ENCODE measurements at regions not wholly inside any gene's neighbourhood (a gene's known extent, or its start where the extent isn't known, plus 50 kb on each side); places are given as distances from the start of the nearest gene placed in this dataset.
"Not testable (repeated sequence)": the region's sequence is repeated elsewhere in the genome, so short reads cannot be mapped to it uniquely, and the experiment has no call there.

DNA sequence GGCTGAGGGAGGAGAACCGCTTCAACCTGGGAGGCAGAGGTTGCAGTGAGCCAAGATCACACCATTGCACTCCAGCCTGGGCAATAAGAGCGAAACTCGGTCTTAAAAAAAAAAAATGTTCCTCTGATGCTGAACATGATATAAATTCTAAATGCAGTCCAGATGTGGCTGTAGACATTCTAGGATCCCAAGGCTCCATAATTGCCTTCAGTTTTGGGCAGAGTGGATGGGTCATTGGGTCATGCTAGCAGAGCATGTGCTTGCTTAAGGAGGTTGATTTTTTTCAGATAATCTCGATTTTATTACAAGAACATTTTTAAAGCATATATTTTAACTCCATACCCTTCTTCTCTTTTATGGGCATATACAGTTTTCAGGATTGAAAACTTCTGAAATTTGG lies 112.0 kb downstream of the UTRN start:
- no peak for DNase-seq

DNA sequence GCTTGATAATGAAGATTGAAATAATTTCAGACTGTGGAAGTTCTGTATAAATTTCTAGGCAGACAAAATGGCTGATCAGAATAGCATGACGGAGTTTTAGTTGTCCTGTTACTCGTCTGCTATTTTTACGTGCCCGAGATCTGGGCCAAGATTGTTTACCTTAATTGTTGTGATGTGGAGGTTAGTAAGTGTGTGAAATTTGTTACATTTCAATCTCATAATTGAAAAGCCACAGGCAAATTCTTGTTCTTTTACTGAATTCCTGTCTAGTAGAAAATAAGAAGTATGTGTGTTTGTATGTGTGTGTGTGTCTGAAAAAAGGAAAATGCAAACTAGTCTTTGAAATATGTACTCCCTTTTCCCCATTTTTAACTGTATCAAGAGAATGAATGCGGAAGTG lies 115.2 kb downstream of the UTRN start:
- DNase-seq = no peak

DNA sequence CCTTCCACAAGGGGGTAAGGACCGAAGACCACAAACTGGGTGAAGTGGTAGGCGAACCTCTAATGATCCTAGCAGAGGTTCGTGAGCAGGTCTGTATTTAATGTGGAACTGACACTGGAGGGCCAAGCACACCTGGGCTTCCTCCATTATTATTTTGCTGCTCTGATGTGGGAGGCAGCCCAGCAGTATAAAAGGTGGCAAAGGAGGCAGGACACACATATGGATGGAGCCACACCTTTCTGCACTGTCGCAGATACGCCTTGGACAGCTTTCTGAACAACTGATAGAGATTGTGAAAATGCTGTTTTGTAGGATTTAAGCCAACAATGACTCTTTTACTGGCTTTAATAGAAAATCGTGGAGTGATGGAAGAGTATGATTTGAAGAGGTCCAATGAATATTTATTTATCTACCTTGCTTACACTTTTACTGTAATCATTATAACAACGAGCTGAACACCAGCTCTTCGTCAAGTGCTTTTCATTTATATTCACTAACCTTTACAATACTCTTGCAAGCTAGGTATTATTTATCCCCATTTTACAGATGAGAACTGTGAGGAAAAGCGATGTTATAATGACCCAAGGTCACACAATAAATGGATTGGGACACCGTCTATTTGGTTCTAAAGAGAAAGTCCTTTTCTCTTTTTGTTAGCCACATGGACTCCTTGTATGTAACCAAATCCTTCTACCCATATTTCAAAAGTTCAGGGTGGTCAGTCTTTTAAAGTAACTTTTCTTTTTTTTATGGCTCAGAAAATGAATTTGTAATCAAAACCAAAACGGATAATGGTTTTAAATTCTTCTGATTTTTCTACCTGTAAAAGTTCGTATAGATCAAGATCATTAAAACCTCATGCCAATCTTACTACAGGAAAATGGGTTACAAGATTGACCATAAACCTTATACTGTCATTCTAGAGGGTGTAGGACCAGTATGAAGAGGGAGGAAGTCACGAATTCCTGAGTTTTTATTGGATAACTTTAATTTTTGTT lies 116.9 kb downstream of the UTRN start:
- DNase-seq = no peak

DNA sequence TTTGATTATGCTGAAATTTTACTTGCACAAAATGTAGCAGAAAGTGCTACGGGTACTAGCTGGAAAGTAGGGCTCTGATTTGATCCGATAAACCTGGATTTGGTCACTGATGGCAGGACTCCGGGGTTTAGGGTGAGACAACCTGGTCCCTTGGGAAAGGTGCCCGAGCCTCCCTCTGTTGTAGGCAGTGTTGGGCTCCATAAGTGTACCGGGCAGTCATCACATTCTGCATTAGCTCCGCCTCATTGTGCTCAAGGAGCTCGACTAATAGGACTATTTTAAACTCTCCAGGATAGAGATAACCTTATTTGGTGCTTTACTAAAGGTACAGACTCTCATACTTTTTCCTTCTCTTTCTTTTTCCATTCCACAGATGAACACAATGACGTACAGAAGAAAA lies 117.6 kb downstream of the UTRN start:
- DNase-seq = no peak

DNA sequence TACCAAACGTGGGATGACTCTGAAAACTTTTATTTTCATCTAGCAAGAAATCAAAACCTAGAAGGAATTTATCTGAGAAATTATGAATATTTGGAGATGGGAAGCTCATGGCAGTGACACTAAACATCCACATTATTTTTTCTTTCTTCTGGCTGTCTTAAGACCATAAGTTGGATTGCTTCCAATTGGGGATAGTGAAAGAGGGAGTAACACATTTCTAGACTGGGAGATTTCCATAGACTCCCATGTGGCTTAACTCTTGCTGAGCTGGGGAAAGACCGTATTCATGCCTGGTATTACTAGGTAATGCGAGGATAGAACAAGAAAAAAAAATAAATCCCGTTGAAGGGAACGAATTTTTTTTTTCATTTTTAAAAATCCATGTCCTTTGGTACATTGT lies 120.0 kb downstream of the UTRN start:
- no peak for DNase-seq

DNA sequence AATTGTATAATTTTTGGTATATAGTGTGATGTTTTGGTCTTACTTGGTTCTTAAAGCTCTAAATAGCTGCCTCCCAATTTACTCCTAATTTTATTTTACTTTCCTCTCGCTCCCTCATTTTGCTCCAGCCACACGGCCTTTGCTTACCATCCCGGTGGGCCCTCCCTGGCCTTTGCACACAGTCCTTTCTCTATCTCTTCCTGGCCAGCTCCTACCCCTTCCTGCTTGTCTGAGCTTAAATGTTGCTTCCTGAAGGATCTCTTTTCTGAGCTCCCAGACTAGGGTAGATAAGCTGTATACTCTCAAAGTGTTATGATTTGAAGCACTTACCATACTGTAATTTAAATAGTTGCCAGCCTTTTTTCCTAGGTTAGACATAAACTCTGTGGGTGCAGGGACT lies 121.7 kb downstream of the UTRN start:
- DNase-seq = no peak

DNA sequence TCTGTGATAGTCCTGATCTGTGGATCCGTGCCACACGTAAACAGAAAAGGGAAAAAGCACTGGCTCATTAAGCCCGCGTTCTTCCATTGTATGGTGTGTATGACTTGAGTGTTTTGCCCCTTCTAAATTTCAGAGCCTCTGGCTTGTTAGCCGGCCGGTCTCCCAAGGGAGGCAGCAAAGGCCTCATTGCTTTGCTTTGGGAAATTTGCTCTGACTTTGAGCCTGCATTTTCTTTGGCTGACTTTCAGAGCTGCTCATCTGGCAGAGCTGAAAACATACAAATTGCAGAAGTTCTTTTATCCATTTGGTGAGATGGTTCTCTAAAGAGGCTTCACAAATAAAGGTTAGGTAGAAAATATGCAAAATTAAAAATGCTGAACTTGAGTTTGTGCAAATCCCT lies 123.0 kb downstream of the UTRN start:
- no peak for DNase-seq

DNA sequence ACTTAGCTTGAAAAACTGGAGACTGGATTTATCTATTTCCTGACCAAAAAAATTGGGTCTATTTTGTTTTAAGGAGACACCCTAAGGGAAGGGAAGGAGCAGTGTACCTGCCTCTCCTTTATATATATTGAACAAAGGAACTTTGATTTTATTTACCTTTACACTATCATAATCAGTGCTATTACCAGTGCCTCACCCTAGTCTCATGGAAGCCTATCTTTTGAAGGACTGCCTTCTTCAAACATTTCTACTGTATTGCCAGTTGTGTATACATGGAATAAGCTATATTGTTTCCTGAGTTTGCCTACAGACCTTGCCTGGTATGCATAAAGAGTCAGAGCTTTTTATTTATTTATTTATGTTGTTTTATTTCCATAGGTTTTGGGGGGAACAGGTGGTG lies 124.9 kb downstream of the UTRN start:
- DNase-seq = no peak

DNA sequence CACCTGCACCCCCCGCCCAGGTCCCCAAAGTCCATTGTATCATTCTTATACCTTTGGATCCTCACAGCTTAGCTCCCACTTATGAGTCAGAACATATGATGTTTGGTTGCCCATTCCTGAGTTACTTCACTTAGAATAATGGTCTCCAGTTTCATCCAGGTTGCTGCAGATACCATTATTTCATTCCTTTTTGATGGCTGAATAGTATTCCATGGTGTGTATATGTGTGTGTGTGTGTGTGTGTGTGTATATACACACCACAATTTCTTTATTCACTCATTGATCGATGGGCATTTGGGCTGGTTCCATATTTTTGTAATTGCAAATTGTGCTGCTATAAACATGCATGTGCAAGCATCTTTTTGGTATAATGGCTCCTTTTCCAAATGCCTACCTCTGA lies 125.4 kb downstream of the UTRN start:
- not testable (repeated sequence) for DNase-seq

DNA sequence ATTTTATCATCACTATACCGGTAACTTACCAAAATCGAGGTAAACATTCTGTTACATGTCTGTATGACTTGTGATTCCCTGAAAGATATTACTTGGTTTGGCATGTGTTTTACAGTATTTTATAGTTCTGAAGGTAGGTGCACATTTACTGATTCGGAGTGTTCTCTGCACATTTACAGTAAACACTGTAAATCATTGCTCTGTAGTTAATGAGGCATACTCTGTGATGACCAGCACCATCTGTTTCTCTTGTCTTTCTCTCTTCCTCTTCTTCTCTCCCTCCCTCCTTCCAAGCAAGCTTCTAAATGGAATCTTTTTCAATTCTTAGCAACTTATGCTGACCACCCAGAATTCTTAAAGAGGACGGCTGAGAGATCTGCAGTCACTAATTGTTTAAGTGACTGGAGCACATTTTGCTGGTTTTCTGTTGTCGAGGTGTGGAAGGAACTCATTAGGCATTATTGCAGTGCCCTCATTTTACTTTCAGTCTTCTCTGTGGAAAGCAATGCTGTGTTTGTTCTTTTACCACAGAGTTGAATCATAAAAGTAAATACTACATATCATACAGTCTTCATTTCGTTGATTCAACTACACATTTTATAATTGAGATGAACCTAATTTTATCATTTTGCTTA lies 126.5 kb downstream of the UTRN start:
- DNase-seq = no peak

DNA sequence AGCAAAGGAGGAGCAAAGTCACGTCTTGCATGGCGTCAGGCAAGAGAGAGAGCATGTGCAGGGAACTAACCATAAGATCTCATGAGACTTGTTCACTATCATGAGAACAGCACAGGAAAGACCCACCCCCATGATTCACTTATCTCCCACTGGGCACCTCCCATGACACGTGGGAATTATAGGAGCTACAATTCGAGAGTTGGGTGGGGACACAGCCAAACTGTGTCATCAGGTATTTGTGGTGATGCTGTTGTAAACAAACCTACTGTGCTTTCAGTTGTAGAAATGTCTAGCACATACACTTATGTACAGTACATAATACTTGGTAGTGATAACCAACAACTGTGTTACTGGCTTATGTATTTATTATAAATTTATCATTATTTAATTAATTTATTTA lies 128.3 kb downstream of the UTRN start:
- no peak for DNase-seq

DNA sequence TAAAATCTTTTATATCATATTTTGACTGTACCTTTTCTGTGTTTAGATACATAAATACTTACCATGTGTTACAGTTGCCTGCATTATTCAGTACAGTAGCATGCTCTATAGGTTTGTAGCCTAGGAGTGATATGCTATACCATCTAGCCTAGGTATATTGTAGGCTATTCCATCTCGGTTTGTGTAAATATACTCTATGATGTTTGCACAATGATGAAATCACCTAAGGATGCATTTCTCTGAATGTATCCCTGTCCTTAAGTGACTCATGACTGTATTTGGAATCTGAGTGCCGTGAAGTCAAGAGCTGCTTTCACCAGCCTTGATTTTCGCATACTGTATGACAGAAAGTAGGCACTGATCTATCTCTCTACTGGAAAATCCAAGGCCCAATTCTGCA lies 129.9 kb downstream of the UTRN start:
- no peak for DNase-seq

DNA sequence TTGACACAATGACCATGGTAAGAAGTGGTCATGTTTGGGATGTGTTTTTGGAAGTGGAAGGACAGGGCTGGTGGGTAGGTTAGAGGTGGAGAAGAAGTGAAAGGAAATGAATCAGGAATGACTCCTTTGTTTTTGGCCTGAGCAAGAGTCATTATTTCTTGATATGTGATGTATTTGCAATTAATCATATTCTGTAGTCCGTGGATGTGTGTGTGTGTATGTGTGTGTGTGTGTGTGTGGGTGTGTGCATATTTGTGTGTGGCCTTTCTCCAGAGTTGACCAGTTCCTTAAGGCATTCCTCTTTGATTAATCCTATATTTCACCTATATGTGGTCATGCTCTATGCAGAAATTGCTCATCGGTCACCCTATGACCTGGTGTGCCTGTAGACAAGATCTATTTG lies 130.7 kb downstream of the UTRN start:
- DNase-seq = no peak

DNA sequence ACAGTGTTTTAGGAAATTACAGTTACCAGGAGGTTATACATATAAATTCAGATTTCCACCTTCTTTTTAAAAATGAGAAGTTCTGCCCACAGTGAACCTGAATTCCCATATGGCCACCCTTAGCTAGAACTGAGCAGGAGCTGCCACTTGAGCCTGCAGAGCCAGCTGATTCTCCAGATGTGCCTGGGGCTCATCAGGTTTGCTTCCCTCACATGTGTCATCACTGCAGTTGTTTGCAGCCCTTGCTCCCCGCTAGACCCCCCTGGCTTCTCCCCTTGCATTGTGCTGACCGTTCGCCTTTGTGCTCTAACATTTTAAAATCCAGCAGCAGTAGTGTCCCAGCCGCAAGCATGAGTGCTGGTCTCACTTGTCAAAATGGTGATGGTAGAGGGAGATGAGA lies 131.1 kb downstream of the UTRN start:
- no peak for DNase-seq

DNA sequence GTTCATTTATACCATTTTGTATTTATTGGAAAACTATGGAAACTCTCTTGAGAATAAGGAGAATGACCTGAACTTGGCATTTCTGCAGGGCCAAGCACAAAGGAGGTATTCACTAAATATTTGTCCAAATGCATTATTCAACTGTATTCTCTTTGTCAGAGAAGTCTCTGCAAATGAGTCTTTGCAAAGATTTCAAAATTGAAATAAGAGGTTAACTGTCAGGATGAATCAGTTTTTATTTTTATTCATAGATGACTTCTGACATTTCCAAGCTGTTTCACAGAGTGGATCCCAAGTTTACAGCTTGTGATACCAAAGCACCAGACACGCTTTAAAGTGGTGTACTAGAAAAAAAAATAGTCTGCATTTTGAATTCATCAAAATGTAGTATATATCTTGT lies 131.6 kb downstream of the UTRN start:
- no peak for DNase-seq

DNA sequence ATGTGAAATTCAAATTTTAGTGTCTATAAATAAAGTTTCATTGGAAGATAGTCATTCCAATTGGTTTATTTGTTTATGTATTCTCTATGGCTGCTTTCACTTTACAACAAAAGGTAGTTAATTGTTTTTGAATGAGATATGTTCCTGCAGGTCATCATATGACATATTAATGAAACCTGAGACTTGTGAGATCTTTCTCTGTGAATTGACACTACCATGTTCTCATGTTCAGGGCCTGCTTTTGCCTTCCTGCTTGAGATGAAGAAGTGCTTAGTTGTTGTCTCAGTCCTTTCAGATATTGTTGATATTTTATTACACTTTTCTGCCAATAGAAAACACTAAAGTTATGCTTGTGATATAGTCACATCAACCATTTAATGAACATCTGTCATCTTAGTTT lies 132.5 kb downstream of the UTRN start:
- no peak for DNase-seq

DNA sequence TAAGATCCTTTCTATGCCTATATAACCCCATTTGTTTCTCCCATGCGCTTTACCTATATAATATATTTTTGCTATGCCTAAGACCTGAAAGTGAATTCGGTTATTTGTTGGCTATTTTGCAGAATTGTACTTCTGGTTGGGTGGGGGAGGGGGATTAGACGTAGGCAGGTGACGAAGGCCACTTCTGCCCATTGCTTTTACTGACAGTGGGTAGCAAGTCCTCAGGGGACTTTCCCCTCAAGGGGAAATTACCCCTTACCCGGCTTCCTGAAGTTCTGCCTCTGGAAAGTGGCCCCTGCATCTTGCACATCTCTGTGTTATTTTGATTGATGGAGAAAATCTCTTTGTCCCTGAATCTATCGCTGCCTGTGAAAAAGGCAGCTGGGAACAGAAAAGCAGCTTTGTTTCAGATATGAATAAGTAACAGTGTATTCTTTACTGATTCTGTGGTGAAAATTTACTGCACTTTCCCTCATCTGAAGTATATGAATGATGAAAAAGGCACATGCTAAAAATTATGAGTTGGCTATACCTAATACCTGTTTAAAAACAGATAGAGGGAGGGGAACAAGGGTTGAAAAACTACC lies 133.9 kb downstream of the UTRN start:
- DNase-seq = no peak

DNA sequence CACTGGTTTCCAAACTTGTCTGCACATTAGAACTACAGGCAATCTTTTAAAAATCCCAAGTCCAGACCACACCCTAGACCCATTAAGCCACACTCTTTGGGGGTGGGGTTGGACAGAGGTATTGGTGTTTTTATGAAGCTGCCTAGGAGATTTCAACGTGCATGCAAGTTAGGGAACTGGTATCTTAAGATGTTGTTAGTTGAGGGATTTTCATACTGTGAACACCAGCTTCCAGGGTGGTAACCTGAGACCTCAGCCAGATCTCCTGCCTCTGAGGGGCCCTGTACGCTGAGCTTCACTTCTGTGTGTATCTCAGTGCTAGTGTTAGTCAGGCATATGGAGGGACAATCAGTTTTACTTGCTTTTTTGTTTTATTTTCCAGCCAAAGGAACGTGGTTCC lies 138.0 kb downstream of the UTRN start:
- DNase-seq = no peak

DNA sequence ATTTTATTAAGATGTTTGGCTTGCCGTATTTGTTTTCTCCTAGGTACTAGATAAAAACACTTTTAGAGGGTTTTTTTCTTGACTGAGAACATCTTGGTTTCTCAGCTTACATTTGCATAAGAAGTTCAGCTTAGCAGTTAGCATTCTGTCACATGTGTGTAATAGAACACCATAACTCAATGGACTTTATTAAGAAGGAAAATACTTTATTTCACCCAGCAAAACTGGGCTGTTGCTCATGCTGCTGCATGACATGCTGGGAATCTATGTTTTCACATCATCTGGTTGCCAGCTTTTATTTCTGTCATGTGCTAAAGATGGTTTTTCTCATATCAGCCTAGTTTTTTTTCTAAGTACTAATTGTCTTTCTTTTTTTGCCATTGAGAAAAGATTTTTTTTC lies 144.6 kb downstream of the UTRN start:
- no peak for DNase-seq

DNA sequence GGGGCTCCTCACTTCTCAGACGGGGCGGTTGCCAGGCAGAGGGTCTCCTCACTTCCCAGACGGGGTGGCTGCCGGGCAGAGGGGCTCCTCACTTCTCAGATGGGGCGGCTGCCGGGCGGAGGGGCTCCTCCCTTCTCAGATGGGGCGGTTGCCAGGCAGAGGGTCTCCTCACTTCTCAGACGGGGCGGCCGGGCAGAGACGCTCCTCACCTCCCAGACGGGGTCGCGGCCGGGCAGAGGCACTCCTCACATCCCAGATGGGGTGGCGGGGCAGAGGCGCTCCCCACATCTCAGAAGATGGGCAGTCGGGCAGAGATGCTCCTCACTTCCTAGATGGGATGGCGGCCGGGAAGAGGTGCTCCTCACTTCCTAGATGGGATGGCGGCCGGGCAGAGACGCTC lies 148.3 kb downstream of the UTRN start:
- not testable (repeated sequence) for DNase-seq

DNA sequence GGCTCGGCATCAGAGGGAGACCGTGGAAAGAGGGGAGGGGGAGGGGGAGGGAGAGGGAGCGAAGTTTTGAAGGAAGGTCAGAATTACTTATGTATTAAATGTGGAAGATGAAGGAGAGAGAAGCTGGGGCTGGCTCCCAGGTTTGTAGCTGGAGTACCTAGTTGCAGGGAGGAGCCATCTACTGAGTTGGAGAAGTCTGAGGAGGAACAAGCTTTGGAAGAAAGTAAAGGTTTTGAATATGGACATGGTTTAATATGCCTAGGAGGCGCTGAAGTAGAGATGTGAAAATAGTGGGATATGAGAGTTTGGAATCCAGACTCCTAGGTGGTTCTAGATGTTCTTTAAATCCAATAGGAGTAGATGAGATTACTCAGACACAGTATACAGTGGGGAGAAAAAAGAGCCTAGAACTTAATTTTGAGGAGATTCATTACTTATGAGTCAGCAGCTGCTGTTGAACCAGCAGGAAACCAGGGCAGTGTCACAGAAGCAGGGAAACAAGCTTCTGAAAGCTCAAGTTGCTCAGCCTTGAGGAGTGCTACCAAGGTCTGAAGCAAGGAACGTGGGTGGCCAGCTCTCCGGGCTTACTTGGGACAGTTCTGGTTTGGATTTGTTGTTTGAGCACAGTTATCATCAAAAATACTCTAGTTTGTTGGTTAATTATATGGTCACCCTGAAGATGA lies 149.3 kb downstream of the UTRN start:
- no peak for DNase-seq

DNA sequence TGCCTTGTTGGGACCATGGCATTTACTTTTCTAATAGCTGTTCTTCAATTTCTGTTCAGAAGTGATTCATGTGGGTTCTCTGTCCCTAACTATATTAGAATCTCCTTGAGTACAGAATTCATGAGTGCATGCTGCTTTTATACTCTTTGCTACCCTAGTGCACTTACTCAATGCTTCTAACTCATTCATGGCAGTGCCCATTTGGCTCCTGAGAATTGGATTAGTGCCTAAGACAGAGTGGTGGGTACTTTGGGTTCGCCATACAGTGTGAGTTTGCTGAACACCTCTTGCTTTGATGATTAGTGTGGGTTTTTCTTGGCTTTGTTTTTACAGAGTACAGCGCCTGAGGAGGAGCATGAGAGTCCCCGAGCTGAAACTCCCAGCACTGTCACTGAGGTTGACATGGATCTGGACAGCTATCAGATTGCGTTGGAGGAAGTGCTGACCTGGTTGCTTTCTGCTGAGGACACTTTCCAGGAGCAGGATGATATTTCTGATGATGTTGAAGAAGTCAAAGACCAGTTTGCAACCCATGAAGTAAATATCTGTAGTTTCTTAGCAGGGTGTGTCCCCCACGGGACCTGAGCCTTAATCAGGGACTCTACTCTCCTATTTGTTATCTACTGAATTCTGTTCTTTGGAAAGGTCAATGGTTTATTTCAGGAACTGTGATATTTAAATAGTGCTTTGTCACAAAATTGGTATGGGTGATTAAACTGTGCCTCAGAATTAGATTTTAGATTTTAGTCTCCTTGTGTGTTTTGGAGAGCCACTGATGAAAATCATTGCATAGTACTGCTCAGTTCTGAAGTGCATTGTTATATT lies 150.7 kb downstream of the UTRN start:
- no peak for DNase-seq

DNA sequence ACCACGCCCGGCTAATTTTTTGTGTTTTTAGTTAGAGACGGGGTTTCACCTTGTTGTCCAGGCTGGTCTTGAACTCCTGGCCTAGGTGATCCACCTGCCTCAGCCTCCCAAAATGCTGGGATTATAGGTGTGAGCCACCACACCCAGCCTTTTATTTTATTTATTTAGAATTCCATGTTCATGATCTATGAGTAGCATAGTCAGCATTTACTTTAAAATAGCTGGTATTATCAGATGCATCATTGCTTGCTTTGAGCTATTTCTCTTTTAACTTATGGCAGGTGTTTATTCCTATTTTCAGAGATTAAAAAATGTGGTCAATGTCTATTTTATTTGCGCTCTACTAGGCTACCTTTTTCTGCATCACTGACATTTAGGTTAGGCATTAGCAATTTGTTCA lies 152.0 kb downstream of the UTRN start:
- DNase-seq = no peak

All from SHP77 treated with DMSO at 0.1 percent for 48 hours (cell line).